Mesendoderm (in vitro differentiated cells): ENCODE measurements at regions not wholly inside any gene's neighbourhood (a gene's known extent, or its start where the extent isn't known, plus 50 kb on each side); places are given as distances from the start of the nearest gene placed in this dataset.

Experiments
- DNase-seq: peaks from one replicate; pipeline ENCODE4 v3.0.0; 2013
- H2AK5ac ChIP-seq: 2 replicates; pipeline ENCODE4 v1.6.1; 2013; ENCODE audit warnings: low read length, inconsistent platforms
- H2BK120ac ChIP-seq: 2 replicates; pipeline ENCODE4 v1.6.1; 2013; ENCODE audit warnings: low read depth, mild to moderate bottlenecking, low read length, moderate library complexity, mixed read lengths
- H2BK15ac ChIP-seq: replicated peaks from 2 replicates; pipeline ENCODE4 v1.6.1; 2013; ENCODE audit warnings: low read depth, mild to moderate bottlenecking, moderate library complexity
- H2BK5ac ChIP-seq: 2 replicates; pipeline ENCODE4 v1.6.1; 2013; ENCODE audit warnings: low read length, inconsistent platforms
- H3K18ac ChIP-seq: 2 replicates; pipeline ENCODE4 v1.6.1; 2013; ENCODE audit warnings: mild to moderate bottlenecking, low read length, mixed read lengths
- H3K23ac ChIP-seq: one replicate; pipeline ENCODE4 v1.6.1; 2013; ENCODE audit warnings: low read length
- H3K27ac ChIP-seq: 2 replicates; pipeline ENCODE4 v1.5.1; 2013; ENCODE audit warnings: low read depth, mild to moderate bottlenecking, inconsistent platforms, low read length, moderate library complexity
- H3K27me3 ChIP-seq: 2 replicates; pipeline ENCODE4 v1.6.1; 2013; ENCODE audit warnings: low read length, control low read depth, mild to moderate bottlenecking, inconsistent platforms; ENCODE audit not compliant: insufficient read depth, poor library complexity
- H3K36me3 ChIP-seq: 2 replicates; pipeline ENCODE4 v1.6.1; 2013; ENCODE audit warnings: low read length, inconsistent platforms; ENCODE audit not compliant: control insufficient read depth, insufficient read depth
- H3K4ac ChIP-seq: one replicate; pipeline ENCODE4 v1.6.1; 2013; ENCODE audit warnings: low read depth, mild to moderate bottlenecking, low read length, moderate library complexity
- H3K4me1 ChIP-seq: 2 replicates; pipeline ENCODE4 v1.6.1; 2013; ENCODE audit warnings: low read depth, low read length, inconsistent platforms; ENCODE audit not compliant: control insufficient read depth
- H3K4me2 ChIP-seq: 2 replicates; pipeline ENCODE4 v1.6.1; 2013; ENCODE audit warnings: low read length
- H3K4me3 ChIP-seq: 2 replicates; pipeline ENCODE4 v1.5.1; 2013; ENCODE audit warnings: mild to moderate bottlenecking, low read length
- H3K56ac ChIP-seq: one replicate; pipeline ENCODE4 v1.6.1; 2013; ENCODE audit warnings: low read length
- H3K79me1 ChIP-seq: 2 replicates; pipeline ENCODE4 v1.6.1; 2013; ENCODE audit warnings: low read length, inconsistent platforms
- H3K79me2 ChIP-seq: 2 replicates; pipeline ENCODE4 v1.6.1; 2013; ENCODE audit warnings: mild to moderate bottlenecking, low read length; ENCODE audit not compliant: control insufficient read depth, insufficient read depth
- H3K9ac ChIP-seq: 2 replicates; pipeline ENCODE4 v1.6.1; 2013; ENCODE audit warnings: low read length, inconsistent platforms
- H4K5ac ChIP-seq: one replicate; pipeline ENCODE4 v1.6.1; 2013; ENCODE audit warnings: low read length
- H4K8ac ChIP-seq: one replicate; pipeline ENCODE4 v1.6.1; 2013; ENCODE audit warnings: low read depth, mild to moderate bottlenecking, control low read depth, low read length, moderate library complexity
- WGBS: extraction: QIAGEN DNeasy Blood & Tissue Kit; methylation state at CpG from one replicate; pipeline ENCODE4 v1.1.7; 2013; ENCODE audit warnings: low lambda C conversion rate, missing lambda C conversion rate; ENCODE audit not compliant: insufficient coverage; ENCODE audit errors: extremely low coverage; 5-methylcytosine and 5-hydroxymethylcytosine counted together

GRCh38 chr5:152061095-152061494 is 136.4 kb upstream of the GLRA1 start:
- no peak overlapping the region for H3K27ac ChIP-seq
- H3K23ac ChIP-seq, result no peak overlapping the region
- no peaks in the 10 kb centered on the region for H3K36me3 ChIP-seq
- H3K56ac ChIP-seq, result no peak overlapping the region
- WGBS, result no CpG with 5 or more reads among the region's 2 CpGs
- no peak overlapping the region for H2AK5ac ChIP-seq
- H2BK5ac ChIP-seq, result no peak overlapping the region
- H4K5ac ChIP-seq, result no peak overlapping the region
- H2BK120ac ChIP-seq, result no peak overlapping the region
- no peak overlapping the region for H4K8ac ChIP-seq
- no peak overlapping the region for H3K4me3 ChIP-seq
- H3K4me1 ChIP-seq, result no peaks in the 10 kb centered on the region
- no peaks in the 10 kb centered on the region for H3K79me2 ChIP-seq
- H3K4ac ChIP-seq, result no peak overlapping the region
- H3K4me2 ChIP-seq, result no peak overlapping the region
- H3K18ac ChIP-seq, result no peak overlapping the region
- H3K79me1 ChIP-seq, result no peaks in the 10 kb centered on the region
- no peaks in the 10 kb centered on the region for H3K27me3 ChIP-seq
- no peak overlapping the region for H3K9ac ChIP-seq
- no peak for DNase-seq
- no peak overlapping the region for H2BK15ac ChIP-seq

DNA sequence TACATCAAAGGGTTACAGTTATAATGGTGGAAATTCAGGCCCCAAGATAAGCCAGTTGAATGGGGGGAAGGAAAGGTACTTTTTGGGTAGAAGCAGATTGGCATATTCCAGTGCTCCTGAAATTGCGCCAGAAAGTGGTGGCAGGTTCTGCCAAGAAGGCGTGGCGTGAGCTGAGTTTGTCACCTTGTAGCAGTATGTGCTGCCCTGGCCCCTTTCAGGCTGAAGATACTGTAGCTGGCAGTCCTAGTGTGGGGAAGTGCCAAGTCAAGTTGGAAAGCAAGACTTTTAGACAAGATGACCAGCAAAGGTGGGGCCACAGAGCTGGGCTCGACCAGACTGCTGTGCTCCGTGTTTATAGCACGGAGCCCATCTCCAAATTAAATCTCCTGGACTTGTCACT is 133.6 kb upstream of the GLRA1 start:
- Histone ChIP-seq H4K8ac (no peak overlapping the region), H3K79me1 (no peaks in the 10 kb centered on the region), H3K4ac (no peak overlapping the region), H2BK120ac (no peak overlapping the region), H4K5ac (no peak overlapping the region), H3K27me3 (no peaks in the 10 kb centered on the region), H3K79me2 (no peaks in the 10 kb centered on the region), H3K36me3 (no peaks in the 10 kb centered on the region), H3K4me1 (no peaks in the 10 kb centered on the region), H3K4me2 (no peak overlapping the region), H2BK15ac (no peak overlapping the region), H3K18ac (no peak overlapping the region), H3K56ac (no peak overlapping the region), H3K23ac (no peak overlapping the region), H2BK5ac (no peak overlapping the region), H2AK5ac (no peak overlapping the region), H3K27ac (no peak overlapping the region), H3K9ac (no peak overlapping the region), H3K4me3 (no peak overlapping the region)
- WGBS, result no CpG with 5 or more reads among the region's 6 CpGs
- no peak for DNase-seq

DNA sequence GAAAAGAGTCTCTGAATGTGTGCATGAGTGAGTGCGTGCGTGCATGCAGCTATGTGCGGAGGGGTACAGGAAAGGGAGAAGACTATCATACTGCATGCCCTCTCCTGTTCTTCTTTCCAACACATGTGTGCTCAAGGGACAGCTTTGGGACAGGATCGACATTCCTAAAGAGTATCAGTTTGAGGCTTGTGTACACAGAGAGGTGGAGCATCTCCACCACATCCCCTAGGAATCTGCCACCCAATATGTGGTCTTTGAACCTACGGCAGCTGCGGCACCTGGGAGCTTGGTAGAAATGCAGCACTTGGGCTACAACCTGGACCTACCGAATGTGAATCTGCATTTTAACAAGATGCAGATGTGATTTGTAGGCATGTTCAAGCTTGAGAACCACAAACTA is 132.3 kb upstream of the GLRA1 start:
- WGBS, result no CpG with 5 or more reads among the region's 7 CpGs
- no peak overlapping the region for H2AK5ac ChIP-seq

GRCh38 chr5:152052470-152052869 is 127.8 kb upstream of the GLRA1 start:
- no peaks in the 10 kb centered on the region for H3K79me2 ChIP-seq
- H4K5ac ChIP-seq, result no peak overlapping the region
- peak overlapping the region; percentile 31 for H3K9ac ChIP-seq
- H3K27ac ChIP-seq, result no peak overlapping the region
- WGBS, result no CpG with 5 or more reads among the region's 3 CpGs
- peak overlapping the region; percentile 69 for H3K56ac ChIP-seq
- H4K8ac ChIP-seq, result no peak overlapping the region
- no peaks in the 10 kb centered on the region for H3K79me1 ChIP-seq
- no peak overlapping the region for H2BK120ac ChIP-seq
- H3K27me3 ChIP-seq, result no peaks in the 10 kb centered on the region
- no peak overlapping the region for H3K4ac ChIP-seq
- no peak overlapping the region for H2AK5ac ChIP-seq
- no peak overlapping the region for H3K4me2 ChIP-seq
- H3K4me3 ChIP-seq, result no peak overlapping the region
- no peak overlapping the region for H2BK5ac ChIP-seq
- peaks cover 5% of the 10 kb centered on the region for H3K4me1 ChIP-seq
- no peak overlapping the region for H2BK15ac ChIP-seq
- no peak overlapping the region for H3K23ac ChIP-seq
- H3K18ac ChIP-seq, result no peak overlapping the region
- H3K36me3 ChIP-seq, result no peaks in the 10 kb centered on the region
- DNase-seq, result peak; percentile 25

More for the DNA sequence above, 132.3 kb upstream of the GLRA1 start:
- no peaks in the 10 kb centered on the region for H3K27me3 ChIP-seq
- H3K36me3 ChIP-seq, result no peaks in the 10 kb centered on the region
- no peak overlapping the region for H3K18ac ChIP-seq
- no peaks in the 10 kb centered on the region for H3K79me2 ChIP-seq
- H3K4me1 ChIP-seq, result peaks cover 3% of the 10 kb centered on the region
- H2BK120ac ChIP-seq, result no peak overlapping the region
- no peak overlapping the region for H2BK5ac ChIP-seq
- DNase-seq, result no peak
- no peak overlapping the region for H2BK15ac ChIP-seq
- H3K4me3 ChIP-seq, result no peak overlapping the region
- no peak overlapping the region for H3K27ac ChIP-seq
- no peaks in the 10 kb centered on the region for H3K79me1 ChIP-seq
- H3K4ac ChIP-seq, result no peak overlapping the region
- no peak overlapping the region for H3K56ac ChIP-seq
- no peak overlapping the region for H4K5ac ChIP-seq
- H3K9ac ChIP-seq, result no peak overlapping the region
- H3K23ac ChIP-seq, result no peak overlapping the region
- no peak overlapping the region for H3K4me2 ChIP-seq
- no peak overlapping the region for H4K8ac ChIP-seq

GRCh38 chr5:152051499-152052454 is 127.1 kb upstream of the GLRA1 start:
- Histone ChIP-seq H3K18ac (no peak overlapping the region), H2BK5ac (no peak overlapping the region), H3K23ac (no peak overlapping the region), H3K36me3 (no peaks in the 10 kb centered on the region), H4K5ac (no peak overlapping the region), H2BK120ac (no peak overlapping the region), H3K56ac (no peak overlapping the region), H2AK5ac (no peak overlapping the region), H3K79me2 (no peaks in the 10 kb centered on the region), H3K27ac (no peak overlapping the region), H3K4ac (no peak overlapping the region), H3K4me3 (no peak overlapping the region), H3K4me1 (peaks cover 5% of the 10 kb centered on the region), H4K8ac (no peak overlapping the region), H3K9ac (no peak overlapping the region), H3K27me3 (no peaks in the 10 kb centered on the region), H3K79me1 (no peaks in the 10 kb centered on the region), H3K4me2 (no peak overlapping the region), H2BK15ac (no peak overlapping the region)
- no CpG with 5 or more reads among the region's 10 CpGs for WGBS
- peak; percentile 90 for DNase-seq
